Type B pancreatic cell (in vitro differentiated cells): ENCODE measurements at regions not wholly inside any gene's neighbourhood (a gene's known extent, or its start where the extent isn't known, plus 50 kb on each side); places are given as distances from the start of the nearest gene placed in this dataset.
A peak's percentile ranks its signal among the peaks of the same experiment; 100 is the strongest.

ENCODE experiments used
- DNase-seq: peaks from one replicate; pipeline ENCODE4 v3.0.0; 2021; ENCODE audit warnings: mixed read lengths; ENCODE audit not compliant: unreplicated experiment; ENCODE audit errors: extremely low spot score
- H3K27ac Mint-ChIP-seq: 2 replicates; pipeline ENCODE4 v1.8.0; 2021; ENCODE audit warnings: mild to moderate bottlenecking, mixed read lengths
- H3K27me3 Mint-ChIP-seq: 2 replicates; pipeline ENCODE4 v1.8.0; 2021; ENCODE audit warnings: mixed read lengths
- H3K36me3 Mint-ChIP-seq: 2 replicates; pipeline ENCODE4 v1.8.0; 2021; ENCODE audit warnings: mixed read lengths
- H3K4me1 Mint-ChIP-seq: one replicate; pipeline ENCODE4 v1.8.0; 2021; ENCODE audit warnings: mixed read lengths; ENCODE audit not compliant: unreplicated experiment
- H3K4me3 Mint-ChIP-seq: 2 replicates; pipeline ENCODE4 v1.8.0; 2021; ENCODE audit warnings: mild to moderate bottlenecking, mixed read lengths
- H3K9me3 Mint-ChIP-seq: 2 replicates; pipeline ENCODE4 v1.8.0; 2021; ENCODE audit warnings: mixed read lengths
- CTCF ChIP-seq: fragments of 200-600 bp; sonication (generic); conservative IDR thresholded peaks from 2 replicates; pipeline ENCODE4 v1.5.0; 2021; ENCODE audit warnings: antibody characterized with exemption, mild to moderate bottlenecking

GRCh38 chr2:144156736-144157640 is 362.9 kb downstream of the ZEB2 start:
- Mint-ChIP-seq H3K36me3 (no peaks in the 10 kb centered on the region), H3K27me3 (no peaks in the 10 kb centered on the region), H3K4me3 (no peak overlapping the region), H3K27ac (no peak overlapping the region), H3K9me3 (no peaks in the 10 kb centered on the region), H3K4me1 (no peaks in the 10 kb centered on the region)
- DNase-seq = no peak
- no peak for TF ChIP-seq CTCF

GRCh38 chr2:144154205-144154604 is 365.7 kb downstream of the ZEB2 start:
- H3K4me1 Mint-ChIP-seq = no peaks in the 10 kb centered on the region
- no peak for DNase-seq
- H3K9me3 Mint-ChIP-seq = no peaks in the 10 kb centered on the region
- TF ChIP-seq CTCF = no peak
- H3K27me3 Mint-ChIP-seq = peaks cover 4% of the 10 kb centered on the region
- no peak overlapping the region for H3K27ac Mint-ChIP-seq
- no peak overlapping the region for H3K4me3 Mint-ChIP-seq
- no peaks in the 10 kb centered on the region for H3K36me3 Mint-ChIP-seq

- Mint-ChIP-seq H3K9me3 (no peaks in the 10 kb centered on the region), H3K4me1 (no peaks in the 10 kb centered on the region), H3K27ac (no peak overlapping the region), H3K27me3 (peaks cover 4% of the 10 kb centered on the region), H3K4me3 (no peak overlapping the region), H3K36me3 (no peaks in the 10 kb centered on the region)
- peak; percentile 37 for TF ChIP-seq CTCF
- DNase-seq = no peak
Observed at GRCh38 chr2:144152817-144153271, 367.1 kb downstream of the ZEB2 start.

GRCh38 chr2:144151851-144152250 is 368.1 kb downstream of the ZEB2 start:
- no peak for TF ChIP-seq CTCF
- no peaks in the 10 kb centered on the region for H3K36me3 Mint-ChIP-seq
- DNase-seq = no peak
- no peaks in the 10 kb centered on the region for H3K4me1 Mint-ChIP-seq
- peaks cover 4% of the 10 kb centered on the region for H3K27me3 Mint-ChIP-seq
- H3K4me3 Mint-ChIP-seq = no peak overlapping the region
- no peaks in the 10 kb centered on the region for H3K9me3 Mint-ChIP-seq
- no peak overlapping the region for H3K27ac Mint-ChIP-seq

GRCh38 chr2:144151405-144151804 is 368.5 kb downstream of the ZEB2 start:
- Mint-ChIP-seq H3K9me3 (no peaks in the 10 kb centered on the region), H3K4me3 (no peak overlapping the region), H3K4me1 (no peaks in the 10 kb centered on the region), H3K36me3 (no peaks in the 10 kb centered on the region), H3K27ac (no peak overlapping the region), H3K27me3 (peaks cover 4% of the 10 kb centered on the region)
- DNase-seq = no peak
- TF ChIP-seq CTCF = no peak
